GM10266 (cell line): ENCODE measurements at regions not wholly inside any gene's neighbourhood (a gene's known extent, or its start where the extent isn't known, plus 50 kb on each side); places are given as distances from the start of the nearest gene placed in this dataset.

Experiments used
- DNase-seq: peaks from one replicate; pipeline ENCODE4 v3.0.0; 2012; ENCODE audit errors: extremely low spot score
- CTCF ChIP-seq: IDR thresholded peaks from 2 replicates; pipeline ENCODE4 v1.5.1; 2012; ENCODE audit warnings: mild to moderate bottlenecking, low read depth; ENCODE audit not compliant: control insufficient read depth, insufficient read depth; ENCODE audit errors: missing control alignments

GRCh38 chr15:35142578-35142977 is 57.5 kb upstream of the NANOGP8 start:
- no peak for TF ChIP-seq CTCF
- no peak for DNase-seq

GRCh38 chr15:35141743-35142471 is 56.8 kb upstream of the NANOGP8 start:
- DNase-seq: no peak
- no peak for TF ChIP-seq CTCF

- DNase-seq: no peak
- TF ChIP-seq CTCF: no peak
Measured at GRCh38 chr15:35139822-35140221, 54.7 kb upstream of the NANOGP8 start.

GRCh38 chr15:35137190-35137574 is 52.1 kb upstream of the NANOGP8 start:
- TF ChIP-seq CTCF: no peak
- DNase-seq: no peak

- DNase-seq: peak; percentile 48
- TF ChIP-seq CTCF: no peak
Measured at GRCh38 chr15:35136321-35137189, 51.5 kb upstream of the NANOGP8 start.
